HL-60 (cell line): ENCODE measurements at regions not wholly inside any gene's neighbourhood (a gene's known extent, or its start where the extent isn't known, plus 50 kb on each side); places are given as distances from the start of the nearest gene placed in this dataset.

ENCODE experiments used
- DNase-seq, 2 experiments: peaks; one replicate each; pipeline ENCODE4 v3.0.0-alpha.2; 2010 to 2020; ENCODE audit warnings: low read depth in 1 of 2, low spot score in 1 of 2
- H3K27ac ChIP-seq: fragments of 250-450 bp; sonication (Bioruptor Pico); replicated peaks from 2 replicates; pipeline ENCODE4 v1.5.1; 2020; ENCODE audit warnings: mild to moderate bottlenecking, moderate library complexity
- H3K27me3 ChIP-seq: fragments of 250-450 bp; sonication (Bioruptor Pico); 2 replicates; pipeline ENCODE4 v1.5.1; 2021; ENCODE audit warnings: mild to moderate bottlenecking, moderate library complexity; ENCODE audit not compliant: insufficient read depth, poor library complexity, severe bottlenecking
- H3K4me3 ChIP-seq: replicated peaks from 2 replicates; pipeline ENCODE4 v1.5.1; 2011; ENCODE audit warnings: mild to moderate bottlenecking, control low read depth, low read length; ENCODE audit not compliant: insufficient read depth
- GABPA ChIP-seq: IDR thresholded peaks from 2 replicates; pipeline ENCODE4 v1.6.1; 2012; ENCODE audit warnings: low read depth
- POLR2AphosphoS5 ChIP-seq: IDR thresholded peaks from 2 replicates; pipeline ENCODE4 v1.6.1; 2012; ENCODE audit warnings: low read depth
- REST ChIP-seq: IDR thresholded peaks from 2 replicates; pipeline ENCODE4 v1.6.1; 2012; ENCODE audit warnings: low read depth; ENCODE audit not compliant: insufficient replicate concordance
- SPI1 ChIP-seq: IDR thresholded peaks from 2 replicates; pipeline ENCODE4 v1.6.1; 2012; ENCODE audit warnings: low read depth, mild to moderate bottlenecking, borderline replicate concordance
- TF ChIP-seq, protein P1 (sequence below): IDR thresholded peaks from one replicate; pipeline ENCODE4 v1.5.1; 2011; ENCODE audit warnings: low read length, control low read depth, inconsistent platforms; ENCODE audit not compliant: insufficient read depth

DNA sequence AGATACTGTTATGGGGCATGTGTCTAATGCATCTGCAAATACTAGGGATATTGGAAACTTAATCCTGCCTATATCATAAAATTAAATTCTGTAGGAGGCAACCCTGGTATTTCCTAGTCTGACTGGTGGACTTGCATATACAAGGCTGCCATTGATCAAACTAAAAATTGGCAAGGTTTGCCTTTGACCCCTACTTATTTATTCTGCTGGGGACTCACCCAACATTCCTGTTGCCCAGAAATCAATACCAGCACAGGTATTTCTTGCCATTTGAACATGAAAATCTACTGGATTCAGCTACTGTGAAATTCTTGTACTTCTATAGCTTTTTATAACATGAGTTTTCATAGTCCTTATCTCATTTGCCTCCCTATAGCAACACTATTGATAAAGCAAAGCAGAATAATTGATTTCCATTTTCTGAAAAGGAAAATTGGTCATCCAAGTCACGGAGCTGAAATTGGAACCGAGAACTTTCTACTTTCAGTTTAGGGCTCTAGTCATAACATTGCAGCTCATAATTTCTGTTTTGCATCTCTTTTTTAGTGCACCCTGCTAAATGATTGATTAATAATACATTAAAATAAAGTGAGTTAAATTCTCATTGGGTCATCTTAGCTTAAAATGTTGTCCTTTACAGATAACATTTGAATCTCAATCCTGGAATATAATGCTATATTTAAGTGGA, 365.2 kb downstream of the MFSD1 start:
- no peak for TF ChIP-seq SPI1
- Histone ChIP-seq H3K4me3 (no peak overlapping the region), H3K27ac (no peak overlapping the region), H3K27me3 (no peaks in the 10 kb centered on the region)
- DNase-seq = no peak

DNA sequence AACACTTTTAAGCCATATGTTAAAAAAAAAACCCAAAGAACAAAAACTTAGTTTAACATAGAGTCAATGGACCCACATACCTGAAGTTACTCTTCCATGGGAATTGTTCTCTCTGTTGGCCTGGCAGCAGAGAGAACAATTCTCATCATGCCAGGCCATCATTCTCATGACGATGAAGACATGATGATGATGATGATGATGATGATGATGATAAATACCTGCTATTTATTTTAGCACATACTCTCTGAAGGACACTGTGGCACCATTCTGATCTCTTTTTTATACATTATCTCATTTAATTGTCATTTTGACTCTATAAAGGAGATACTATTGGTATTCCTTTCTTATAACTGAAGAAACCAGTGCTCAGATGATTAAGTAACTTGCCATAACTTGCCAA, 366.9 kb downstream of the MFSD1 start:
- no peak overlapping the region for H3K27ac ChIP-seq
- H3K27me3 ChIP-seq = no peaks in the 10 kb centered on the region
- TF ChIP-seq, protein P1, sequence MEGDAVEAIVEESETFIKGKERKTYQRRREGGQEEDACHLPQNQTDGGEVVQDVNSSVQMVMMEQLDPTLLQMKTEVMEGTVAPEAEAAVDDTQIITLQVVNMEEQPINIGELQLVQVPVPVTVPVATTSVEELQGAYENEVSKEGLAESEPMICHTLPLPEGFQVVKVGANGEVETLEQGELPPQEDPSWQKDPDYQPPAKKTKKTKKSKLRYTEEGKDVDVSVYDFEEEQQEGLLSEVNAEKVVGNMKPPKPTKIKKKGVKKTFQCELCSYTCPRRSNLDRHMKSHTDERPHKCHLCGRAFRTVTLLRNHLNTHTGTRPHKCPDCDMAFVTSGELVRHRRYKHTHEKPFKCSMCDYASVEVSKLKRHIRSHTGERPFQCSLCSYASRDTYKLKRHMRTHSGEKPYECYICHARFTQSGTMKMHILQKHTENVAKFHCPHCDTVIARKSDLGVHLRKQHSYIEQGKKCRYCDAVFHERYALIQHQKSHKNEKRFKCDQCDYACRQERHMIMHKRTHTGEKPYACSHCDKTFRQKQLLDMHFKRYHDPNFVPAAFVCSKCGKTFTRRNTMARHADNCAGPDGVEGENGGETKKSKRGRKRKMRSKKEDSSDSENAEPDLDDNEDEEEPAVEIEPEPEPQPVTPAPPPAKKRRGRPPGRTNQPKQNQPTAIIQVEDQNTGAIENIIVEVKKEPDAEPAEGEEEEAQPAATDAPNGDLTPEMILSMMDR = no peak
- TF ChIP-seq GABPA (no peak), SPI1 (no peak), REST (no peak), POLR2AphosphoS5 (no peak)
- H3K4me3 ChIP-seq = no peak overlapping the region
- no peak for DNase-seq

GRCh38 chr3:159169828-159170227, 368.0 kb downstream of the MFSD1 start:
- no peak overlapping the region for H3K27ac ChIP-seq
- no peak for DNase-seq
- no peak overlapping the region for H3K4me3 ChIP-seq
- TF ChIP-seq REST (no peak), POLR2AphosphoS5 (no peak), SPI1 (no peak), GABPA (no peak)
- TF ChIP-seq, protein P1 = no peak
- no peaks in the 10 kb centered on the region for H3K27me3 ChIP-seq

DNA sequence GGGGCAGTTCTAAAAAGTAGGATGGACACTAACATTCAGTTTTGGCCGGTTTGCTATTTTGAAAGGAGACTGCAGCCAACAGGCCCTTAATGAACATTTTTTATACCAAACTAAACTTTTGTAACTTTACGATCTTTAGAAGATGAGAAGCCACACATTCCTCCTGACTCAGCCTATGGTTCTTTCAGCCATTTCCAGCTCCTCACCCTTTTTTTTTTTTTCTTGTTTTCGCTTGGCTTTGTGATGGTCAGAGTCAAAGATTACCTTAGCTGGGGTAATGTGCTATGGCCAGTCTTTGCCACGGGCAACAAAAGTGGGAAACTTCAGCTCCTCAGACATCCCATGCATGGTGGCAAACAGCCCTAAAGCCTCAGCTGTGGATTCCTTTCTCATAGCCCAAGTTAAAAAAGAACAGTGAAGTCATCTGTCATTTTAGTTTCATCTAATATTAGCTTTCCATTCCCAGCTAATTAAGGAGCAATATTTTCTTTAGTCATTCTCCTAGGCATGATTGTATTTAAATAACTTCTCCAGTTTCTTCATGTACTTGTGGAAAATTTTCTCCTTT, 368.7 kb downstream of the MFSD1 start:
- Histone ChIP-seq H3K27me3 (no peaks in the 10 kb centered on the region), H3K4me3 (no peak overlapping the region), H3K27ac (no peak overlapping the region)
- TF ChIP-seq POLR2AphosphoS5 (no peak), GABPA (no peak), SPI1 (no peak), REST (no peak)
- TF ChIP-seq, protein P1 = no peak
- no peak for DNase-seq
